GM18517 (cell line): ENCODE measurements at regions not wholly inside any gene's neighbourhood (a gene's known extent, or its start where the extent isn't known, plus 50 kb on each side); places are given as distances from the start of the nearest gene placed in this dataset.

Experiments
- ATAC-seq: cut with Tn5 transposase; IDR thresholded peaks from one replicate; pipeline ENCODE4 v1.9.1; 2021; ENCODE audit warnings: mild to moderate bottlenecking, moderate library complexity; ENCODE audit not compliant: unreplicated experiment

DNA sequence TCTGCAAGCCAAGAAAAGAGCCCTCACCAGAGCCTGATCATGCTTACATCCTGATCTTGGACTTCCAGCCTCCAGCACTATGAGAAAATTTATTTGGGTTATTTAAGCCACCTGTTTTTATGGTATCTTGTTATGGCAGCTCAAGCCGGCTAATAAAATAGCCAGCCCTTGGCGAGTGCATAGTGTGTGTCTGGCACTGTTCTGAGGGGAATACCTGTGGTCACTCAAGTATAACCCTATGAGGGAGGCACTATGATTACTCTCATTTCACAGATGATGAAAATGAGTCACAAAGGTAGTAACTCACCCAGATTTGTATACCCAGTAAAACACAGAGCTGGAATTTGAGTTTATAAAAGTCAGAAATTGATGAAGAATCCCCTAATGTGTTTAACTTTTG lies 556.9 kb upstream of the SETBP1 start:
- ATAC-seq, result no peak

DNA sequence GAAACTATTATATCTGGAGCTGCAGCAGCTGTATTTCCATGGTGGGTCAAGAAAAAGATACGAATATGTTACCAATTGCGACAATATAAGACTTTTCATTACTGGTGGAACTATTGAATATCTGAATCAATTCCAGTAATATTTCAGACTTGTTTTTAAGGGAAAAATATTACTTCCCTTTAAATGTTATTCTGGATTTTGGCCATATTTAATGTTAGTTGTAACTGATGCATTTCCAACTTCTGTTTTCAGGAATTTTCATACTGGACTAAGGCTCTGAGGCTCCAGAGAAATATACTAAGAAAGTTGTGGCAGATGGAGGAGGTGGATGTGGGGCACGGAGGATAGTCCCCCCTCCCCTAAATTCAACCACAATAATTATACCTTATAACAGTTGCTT lies 555.2 kb upstream of the SETBP1 start:
- no peak for ATAC-seq

DNA sequence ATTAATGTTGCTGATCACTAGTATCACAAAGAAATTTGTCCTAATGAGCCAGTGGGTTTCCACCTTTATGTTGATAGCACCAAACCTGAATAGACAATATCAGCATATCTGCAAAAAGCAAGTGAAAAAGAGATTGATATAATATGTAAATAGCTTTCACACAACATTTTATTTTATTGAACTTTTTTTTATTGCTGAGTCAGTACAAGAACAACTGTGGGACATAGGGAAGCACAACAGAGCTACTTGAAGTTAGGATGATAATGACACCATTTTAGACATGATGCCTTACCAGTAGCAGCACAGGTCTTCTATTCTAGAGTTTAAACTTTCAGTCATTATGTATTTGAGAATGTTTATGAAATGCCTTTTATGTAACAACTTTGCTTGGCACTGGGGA lies 554.1 kb upstream of the SETBP1 start:
- no peak for ATAC-seq

DNA sequence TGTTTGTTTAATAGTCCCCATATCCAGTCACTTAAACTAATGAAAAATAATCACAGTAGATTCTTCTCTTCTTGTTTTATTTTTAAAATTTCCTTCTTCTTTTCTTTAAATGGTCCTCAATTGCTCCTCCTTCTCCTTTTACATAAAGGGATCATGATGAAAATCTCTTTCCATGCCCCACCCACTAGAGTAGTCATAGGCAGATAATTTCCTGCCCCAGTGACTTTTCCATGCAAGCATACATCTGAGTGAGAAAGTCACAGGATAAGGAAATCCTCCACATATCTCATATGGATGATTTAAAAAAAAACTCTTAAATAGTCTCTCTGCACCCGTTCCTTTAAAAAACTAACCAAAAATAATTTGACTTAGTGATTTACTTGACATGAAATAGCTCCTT lies 552.3 kb upstream of the SETBP1 start:
- ATAC-seq, result no peak

DNA sequence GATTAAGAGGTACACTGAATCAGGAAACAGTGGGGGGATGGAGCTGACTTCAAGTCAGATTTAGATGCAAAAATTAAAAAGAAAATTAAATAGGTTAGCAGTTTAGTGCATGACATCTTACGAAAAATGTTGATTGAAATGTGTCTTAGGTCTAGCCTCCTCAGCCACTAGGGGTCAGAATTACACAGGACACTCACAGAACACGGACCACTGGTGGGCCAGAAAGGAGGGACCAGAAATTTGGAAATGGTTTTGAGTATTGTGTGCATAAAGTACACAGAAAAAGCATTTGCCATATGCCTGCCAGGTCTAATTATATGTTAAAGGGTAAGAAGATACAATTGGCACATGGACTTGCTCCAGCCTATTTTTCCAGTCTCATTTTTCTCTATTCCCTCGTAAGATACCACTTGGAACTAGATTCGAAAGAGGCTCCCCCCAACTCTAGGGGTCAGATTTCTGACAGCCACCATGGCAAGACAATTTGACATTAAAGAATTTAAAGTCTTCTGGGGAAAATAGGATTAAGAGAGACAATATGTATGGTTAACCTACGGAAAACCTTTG lies 550.2 kb upstream of the SETBP1 start:
- no peak for ATAC-seq

DNA sequence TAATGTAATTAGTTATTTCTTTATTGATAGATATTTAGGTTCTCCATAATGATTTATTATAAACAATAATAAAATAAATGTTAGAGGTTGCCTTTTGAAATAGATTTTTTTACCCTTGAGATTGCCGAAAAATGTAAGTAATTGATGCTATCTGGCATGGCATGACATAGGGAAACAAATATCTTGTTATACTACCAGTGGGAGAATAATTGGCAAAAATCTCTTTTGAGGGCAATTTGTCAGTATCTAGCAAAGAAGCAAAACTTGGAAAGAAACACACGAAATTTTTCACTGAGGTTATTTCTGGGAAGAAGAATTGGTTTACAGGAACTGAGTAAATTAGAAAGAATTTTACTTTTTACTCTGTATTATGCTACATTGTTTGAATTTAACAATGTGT lies 547.2 kb upstream of the SETBP1 start:
- no peak for ATAC-seq

DNA sequence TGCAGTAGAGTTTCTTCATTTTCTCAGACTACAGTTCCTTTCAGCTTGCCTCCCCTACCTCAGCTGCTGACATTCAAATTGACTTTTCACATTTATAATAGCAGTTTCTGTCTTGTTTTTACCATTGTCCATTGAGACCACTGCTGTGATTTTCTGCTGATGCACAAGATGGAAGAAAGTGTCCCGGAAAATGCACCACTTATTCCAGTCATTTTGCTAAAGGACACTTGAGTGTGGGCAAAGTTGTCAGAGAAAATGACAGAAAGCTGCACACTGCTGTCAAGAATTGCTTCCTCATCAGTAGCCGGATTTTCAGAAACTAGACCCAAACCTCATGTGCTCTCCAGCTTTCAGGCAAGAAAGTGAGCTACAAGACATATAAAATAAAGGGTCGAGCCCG lies 546.2 kb upstream of the SETBP1 start:
- no peak for ATAC-seq

DNA sequence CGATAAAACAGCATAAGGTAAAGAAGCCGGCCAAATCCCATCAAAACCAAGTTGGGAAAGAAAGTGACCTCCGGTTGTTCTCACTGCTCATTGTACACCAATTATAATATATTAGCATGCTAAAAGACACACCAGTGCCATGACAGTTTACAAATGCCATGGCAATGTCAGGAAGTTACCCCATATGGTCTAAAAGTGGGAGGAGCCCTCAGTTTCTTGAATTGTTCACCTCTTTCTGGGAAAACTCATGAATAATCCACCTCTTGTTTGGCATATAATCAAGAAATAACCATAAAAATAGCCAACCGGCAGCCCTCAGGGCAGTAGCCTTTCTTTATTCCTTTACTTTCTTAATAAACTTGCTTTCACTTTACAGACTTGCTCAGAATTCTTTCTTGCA lies 544.9 kb upstream of the SETBP1 start:
- ATAC-seq, result no peak

DNA sequence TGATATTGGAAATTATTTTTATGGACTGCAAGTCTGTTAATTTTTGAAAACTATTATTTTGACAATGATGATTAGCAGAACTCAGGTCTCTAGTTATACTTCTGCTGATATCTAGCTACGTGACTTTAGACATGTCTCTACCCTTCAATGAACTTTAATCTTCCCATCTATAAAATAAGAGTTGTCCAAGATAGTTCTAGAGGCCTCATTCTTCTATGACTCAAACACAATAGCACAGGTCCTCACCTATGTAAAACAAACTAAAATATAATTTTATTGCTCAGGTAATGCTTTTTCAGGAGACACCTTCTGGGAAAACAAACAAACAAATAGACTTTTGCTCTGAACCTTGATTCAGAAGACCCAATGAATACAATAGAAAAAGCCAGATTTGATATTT lies 544.4 kb upstream of the SETBP1 start:
- no peak for ATAC-seq

DNA sequence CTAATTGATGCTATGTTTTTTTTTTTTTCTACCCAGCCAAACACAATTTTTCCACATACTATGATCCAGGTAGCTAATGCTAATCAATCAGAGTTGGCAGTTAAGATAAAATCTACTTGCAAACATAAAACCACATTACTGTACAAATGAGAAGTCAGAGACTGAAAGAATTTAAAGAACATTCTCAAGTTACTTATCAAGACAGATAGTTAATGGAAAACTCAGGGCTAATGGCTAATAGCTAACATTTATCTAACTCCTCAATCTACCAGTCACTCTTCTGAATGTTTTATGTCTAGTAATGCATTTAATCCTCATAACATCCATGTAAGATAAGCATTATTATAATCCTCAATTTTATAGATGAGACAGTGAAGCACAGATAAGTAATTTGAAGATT lies 537.6 kb upstream of the SETBP1 start:
- no peak for ATAC-seq

DNA sequence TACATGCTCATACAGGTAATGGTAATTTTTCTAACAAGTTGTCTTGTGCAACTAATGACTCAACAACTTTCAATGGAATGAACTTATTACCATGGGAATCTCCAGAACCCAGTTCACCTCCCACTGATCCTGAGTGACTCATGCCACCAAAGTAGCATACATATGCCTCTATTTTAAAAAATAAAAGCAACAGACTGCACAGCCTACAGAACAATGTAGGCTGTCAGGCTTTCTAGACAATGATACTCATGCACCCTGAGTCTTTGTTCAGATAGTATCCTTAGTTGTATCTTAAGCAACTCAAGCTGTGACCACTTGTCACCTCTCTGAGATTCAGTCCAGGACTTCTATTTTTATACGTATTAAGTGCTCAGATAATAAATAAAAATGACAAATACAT lies 531.0 kb upstream of the SETBP1 start:
- no peak for ATAC-seq

DNA sequence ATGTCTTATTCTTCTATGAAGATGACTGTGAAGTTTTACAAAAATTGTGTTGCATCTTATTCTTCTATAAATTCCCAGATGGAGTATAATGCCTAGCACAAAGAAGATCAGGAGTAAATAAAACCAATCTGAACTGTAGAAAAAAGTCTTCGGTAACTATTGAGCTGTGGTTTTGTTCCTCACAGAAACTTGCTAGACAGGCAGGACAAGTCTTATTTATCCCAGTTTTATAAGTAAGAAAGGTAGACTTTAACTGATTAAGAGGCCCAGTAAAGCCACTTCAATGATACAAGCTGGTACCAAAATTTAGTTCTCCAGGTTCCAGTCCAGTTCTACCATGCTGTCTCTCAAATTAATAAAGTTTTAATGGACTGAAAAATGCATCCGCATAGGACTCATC lies 526.7 kb upstream of the SETBP1 start:
- ATAC-seq, result no peak

DNA sequence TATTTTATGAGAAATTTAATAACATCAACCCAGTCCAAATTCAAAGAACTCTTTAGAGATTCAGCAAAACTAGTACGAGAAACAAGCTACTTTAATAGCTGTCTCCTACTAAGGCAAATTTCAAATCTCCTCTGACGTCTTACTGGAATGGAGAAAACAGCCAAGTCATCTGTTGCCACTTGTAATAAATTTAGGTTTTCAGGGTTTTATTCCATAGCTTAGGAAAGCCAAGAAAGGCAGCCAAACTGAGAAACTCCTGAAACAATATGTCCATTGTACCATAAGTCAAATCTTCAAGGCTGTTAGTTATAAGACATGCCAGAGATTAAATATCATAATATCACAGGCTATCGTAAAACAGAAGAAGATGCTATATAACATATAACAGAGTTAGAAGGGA lies 524.6 kb upstream of the SETBP1 start:
- no peak for ATAC-seq

DNA sequence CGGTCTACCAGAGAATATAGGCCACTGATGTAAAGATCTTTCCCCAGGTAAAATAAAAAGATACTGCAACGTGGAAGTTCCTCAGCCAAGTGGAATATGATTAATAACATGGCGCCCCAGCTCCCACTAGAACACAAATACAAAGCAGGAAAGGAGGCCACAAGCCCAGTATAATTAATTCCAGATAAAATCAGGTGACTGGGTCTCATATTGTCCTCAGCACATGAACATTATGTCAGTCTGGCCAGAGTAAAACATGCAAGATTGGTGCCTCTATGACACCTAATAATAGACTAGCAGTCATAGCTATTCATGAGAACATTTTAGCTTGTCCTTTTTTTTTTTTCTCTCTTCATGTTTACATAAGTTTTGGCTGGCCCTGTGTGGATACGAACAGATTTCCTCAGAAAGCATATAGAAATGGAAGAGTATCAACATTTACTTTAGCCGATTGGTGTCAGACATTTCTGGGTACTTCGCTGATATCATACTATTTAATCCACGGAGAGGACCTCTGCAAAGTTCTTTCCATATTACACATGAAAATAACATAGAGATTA lies 523.8 kb upstream of the SETBP1 start:
- ATAC-seq, result no peak

DNA sequence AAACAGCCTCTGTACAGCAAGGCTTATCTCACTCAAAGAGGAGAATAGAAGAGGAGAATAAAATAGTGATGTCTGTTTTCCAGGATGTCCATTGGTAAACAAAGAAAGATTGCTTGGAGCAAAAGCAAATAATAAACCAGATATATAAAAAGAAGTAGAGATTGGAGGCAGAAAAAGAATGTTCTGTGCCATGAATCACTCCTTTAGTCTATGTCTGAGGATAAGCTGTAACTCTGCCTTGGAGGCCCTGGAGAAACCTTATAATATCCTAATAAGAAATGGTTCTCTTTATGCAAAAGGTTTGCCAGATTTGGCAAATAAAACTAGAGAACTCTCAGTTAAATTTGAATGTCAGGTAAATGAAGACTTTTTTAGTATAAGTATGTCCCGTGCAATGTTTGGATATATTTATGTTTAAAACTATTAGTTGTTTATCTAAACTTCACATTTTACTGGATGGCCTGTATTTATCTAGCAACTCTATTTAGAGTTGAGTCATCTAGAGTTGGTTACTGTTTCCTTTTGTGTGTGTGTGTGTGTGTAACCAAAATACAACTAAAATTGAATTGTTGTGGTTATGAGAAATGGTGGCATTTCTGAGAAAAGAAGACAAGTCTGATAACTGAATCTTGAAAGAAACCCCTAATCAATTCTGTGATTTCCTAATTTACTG lies 510.3 kb upstream of the SETBP1 start:
- ATAC-seq, result no peak

DNA sequence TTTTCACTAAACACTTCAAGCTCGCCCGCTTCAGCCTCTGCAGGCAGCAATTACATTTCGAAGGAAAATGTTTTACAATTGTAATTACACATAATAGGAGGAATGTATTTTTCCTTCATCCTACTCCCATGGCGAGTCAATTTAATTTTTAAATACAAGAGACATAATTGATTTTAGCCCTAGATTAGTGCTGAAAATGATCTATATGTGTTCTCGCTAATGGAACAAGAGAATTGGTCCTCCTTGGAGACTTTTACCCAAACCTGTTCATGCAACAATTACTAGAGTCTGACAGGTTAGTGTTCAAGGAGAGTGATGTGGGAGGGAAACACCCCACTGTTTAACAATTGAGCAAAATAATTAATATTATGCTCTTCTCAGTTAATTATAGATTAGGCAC lies 509.4 kb upstream of the SETBP1 start:
- ATAC-seq, result no peak

DNA sequence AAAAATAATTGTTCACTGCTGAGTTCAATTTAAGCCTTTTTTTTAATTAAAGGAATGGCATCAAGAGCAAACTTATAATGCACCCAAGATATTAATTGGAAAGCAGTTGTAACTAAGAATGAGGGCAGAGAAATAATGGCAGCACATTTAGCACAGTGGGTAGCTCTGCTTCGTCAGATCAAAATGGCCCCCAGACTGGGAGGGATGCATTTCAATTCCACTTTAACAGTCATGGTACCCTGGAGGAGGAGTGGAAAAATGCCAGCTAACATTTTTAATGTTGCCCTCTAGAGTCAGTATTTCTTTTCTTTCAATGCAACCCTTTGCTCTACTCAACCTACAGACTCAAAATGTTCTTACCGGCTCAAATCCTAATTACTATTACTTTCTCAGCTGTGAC lies 504.8 kb upstream of the SETBP1 start:
- no peak for ATAC-seq

DNA sequence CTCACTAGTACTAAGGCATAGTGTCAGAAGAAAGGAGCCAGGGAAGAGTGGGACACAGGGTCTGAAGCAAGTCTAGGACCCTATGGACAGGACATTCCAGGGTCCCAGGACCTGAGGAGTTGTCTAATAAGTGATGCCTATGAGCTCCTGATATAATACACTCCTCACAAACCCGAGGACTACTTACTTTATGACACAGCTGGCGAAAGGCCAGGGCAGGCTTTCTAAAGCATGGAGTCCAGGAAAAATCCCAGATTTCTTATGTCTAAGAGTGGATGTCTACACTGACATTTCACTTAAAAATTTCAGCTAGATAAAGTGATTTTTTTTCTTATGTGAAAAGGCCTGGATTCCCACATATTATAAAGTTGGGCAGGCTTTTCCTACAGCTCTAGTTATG lies 502.2 kb upstream of the SETBP1 start:
- no peak for ATAC-seq

DNA sequence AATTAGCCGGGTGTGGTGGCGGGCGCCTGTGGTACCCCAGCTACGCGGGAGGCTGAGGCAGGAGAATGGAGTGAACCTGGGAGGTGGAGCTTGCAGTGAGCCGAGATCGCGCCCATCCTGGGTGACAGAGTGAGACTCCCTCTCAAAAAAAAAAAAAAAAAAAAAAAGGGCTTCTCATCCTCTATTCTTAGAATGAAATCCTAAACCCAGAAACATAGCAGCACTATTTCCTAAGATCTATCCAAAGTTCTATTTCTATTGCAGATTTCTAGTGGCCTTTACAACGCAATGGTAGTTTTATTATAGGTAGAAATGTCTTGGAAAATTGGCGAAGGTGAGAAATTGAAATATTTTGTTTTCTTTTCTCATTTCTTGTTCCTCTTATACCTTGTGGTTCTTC lies 501.0 kb upstream of the SETBP1 start:
- no peak for ATAC-seq

DNA sequence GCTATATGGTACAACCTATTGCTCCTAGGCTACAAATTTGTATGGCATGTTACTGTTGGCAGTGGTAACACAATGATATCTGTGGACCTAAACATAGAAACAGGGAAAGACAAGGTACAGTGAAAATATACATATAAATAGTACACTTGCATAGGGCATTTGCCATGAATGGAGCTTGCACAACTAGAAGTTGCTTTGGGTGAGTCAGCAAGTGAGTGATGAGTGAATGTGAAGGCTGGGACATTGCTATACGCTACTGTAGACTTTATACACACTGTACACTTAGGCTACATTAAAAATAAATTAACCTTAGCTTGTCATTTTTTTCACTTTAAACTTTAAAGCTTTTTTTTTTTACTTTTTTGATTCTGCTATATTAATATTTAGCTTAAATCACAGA lies 500.0 kb upstream of the SETBP1 start:
- ATAC-seq, result no peak

DNA sequence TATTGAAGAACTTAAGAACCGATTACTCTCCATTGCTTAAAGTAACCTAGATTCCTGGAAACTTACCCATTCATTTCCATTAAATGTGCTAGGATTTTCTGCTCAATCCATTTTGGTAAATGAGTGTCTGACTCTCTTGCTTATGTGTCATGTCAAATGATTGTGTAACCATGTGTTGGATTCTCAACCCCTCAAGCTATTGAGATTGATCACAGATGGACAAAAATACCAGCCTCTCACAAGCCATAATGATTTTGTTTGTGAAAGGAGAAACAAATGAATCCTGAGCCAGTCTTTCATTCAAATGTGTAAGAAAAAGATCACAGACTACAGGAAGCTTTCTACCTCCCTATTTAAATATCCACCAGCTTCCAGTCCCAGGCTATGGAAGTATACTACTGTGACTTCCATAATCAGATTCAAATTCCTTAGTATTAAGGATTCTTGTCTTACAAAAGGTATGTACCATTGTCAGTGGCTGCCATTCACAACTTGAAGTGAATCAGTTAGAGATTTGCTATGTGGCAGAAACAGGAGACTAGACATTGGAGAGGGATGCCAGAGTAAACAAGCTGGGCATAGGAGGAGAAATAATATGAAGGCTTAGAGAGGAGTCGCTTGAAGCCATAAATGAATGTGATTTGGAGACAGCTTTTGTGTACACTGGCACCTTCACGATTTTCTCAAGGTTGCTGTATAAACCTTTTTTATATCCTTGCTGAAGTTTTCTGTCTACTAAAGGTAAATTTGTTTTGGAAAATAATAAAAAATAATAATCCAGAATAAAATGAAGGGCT lies 498.5 kb upstream of the SETBP1 start:
- ATAC-seq, result no peak

DNA sequence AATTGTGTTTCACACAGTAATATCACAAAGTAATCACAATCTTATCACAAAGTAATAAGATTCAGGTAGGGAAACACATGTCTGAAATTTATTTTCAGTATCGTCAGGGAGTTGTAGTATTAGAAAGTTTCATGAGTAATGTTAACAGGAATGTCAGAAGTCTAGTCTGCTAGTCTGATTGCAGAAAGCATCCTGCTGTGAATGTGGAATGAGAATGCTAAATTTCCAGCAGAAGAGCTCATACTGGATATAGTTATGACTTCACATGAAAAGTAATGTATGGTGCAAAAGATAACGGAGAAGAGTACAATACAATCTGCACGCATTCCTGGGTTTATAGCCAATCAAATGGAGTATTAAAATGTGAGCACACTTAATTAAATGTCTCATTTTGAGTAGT lies 494.7 kb upstream of the SETBP1 start:
- no peak for ATAC-seq
